Naive thymus-derived CD8-positive, alpha-beta T cell (primary cell): ENCODE measurements at regions not wholly inside any gene's neighbourhood (a gene's known extent, or its start where the extent isn't known, plus 50 kb on each side); places are given as distances from the start of the nearest gene placed in this dataset.

Experiments used
- ATAC-seq, 2 donors: fragments of 150-1000 bp; cut with Tn5 transposase in 1 of 2; sonication (Bioruptor Pico), chemical (Tn5 transposase) in 1 of 2; 1 replicate in 1 of 2; 2 replicates in 1 of 2; pipeline ENCODE4 v1.10.0; 2021; ENCODE audit warnings: mild to moderate bottlenecking in 2 of 2, moderate library complexity in 2 of 2
- POLR2A ChIA-PET: fragments of 350-600 bp; sonication (Branson Sonifier 250); formaldehyde crosslinking; loops from one replicate; lab custom pipeline; 2021; ENCODE audit warnings: antibody characterized with exemption; lab: Charles Lee
- DNase-seq, 10 donors: peaks; one replicate each; pipeline versions ENCODE4 v3.0.0 to v3.0.0-alpha.2; 2020 to 2022
- H3K27ac Mint-ChIP-seq, 10 donors: one replicate each; pipeline ENCODE4 v1.8.0; 2020 to 2022; ENCODE audit warnings: mild to moderate bottlenecking in 10 of 10, mixed read lengths in 10 of 10, moderate library complexity in 4 of 10, inconsistent platforms in 1 of 10
- H3K27me3 Mint-ChIP-seq, 5 donors: one replicate each; pipeline ENCODE4 v1.8.0; 2021 to 2022; ENCODE audit warnings: mixed read lengths in 5 of 5
- H3K36me3 Mint-ChIP-seq, 3 donors: one replicate each; pipeline ENCODE4 v1.8.0; 2020 to 2022; ENCODE audit warnings: mixed read lengths in 3 of 3, mild to moderate bottlenecking in 2 of 3, inconsistent platforms in 1 of 3
- H3K4me1 Mint-ChIP-seq, 4 donors: one replicate each; pipeline ENCODE4 v1.8.0; 2021 to 2022; ENCODE audit warnings: mixed read lengths in 4 of 4
- H3K4me3 Mint-ChIP-seq, 10 donors: one replicate each; pipeline ENCODE4 v1.8.0; 2020 to 2022; ENCODE audit warnings: mild to moderate bottlenecking in 10 of 10, mixed read lengths in 10 of 10, moderate library complexity in 6 of 10, inconsistent platforms in 1 of 10
- H3K9me3 Mint-ChIP-seq, 9 donors: one replicate each; pipeline ENCODE4 v1.8.0; 2020 to 2022; ENCODE audit warnings: mixed read lengths in 9 of 9, mild to moderate bottlenecking in 3 of 9, inconsistent platforms in 1 of 9, moderate library complexity in 1 of 9

GRCh38 chr2:103818176-103818575, 1035.7 kb upstream of the POU3F3 start:
- H3K4me3 Mint-ChIP-seq, result no peak overlapping the region
- H3K9me3 Mint-ChIP-seq, result peaks cover 0 to 16% (median 6%) of the 10 kb centered on the region in 9 donors
- H3K4me1 Mint-ChIP-seq, result no peaks in the 10 kb centered on the region
- no peaks in the 10 kb centered on the region for H3K27me3 Mint-ChIP-seq
- DNase-seq, result no peak
- POLR2A ChIA-PET, result no interaction called here
- H3K36me3 Mint-ChIP-seq, result peaks cover 0 to 2% (median 0%) of the 10 kb centered on the region in 3 donors
- H3K27ac Mint-ChIP-seq, result no peak overlapping the region
- ATAC-seq, result no peak

GRCh38 chr2:103819599-103819998, 1034.3 kb upstream of the POU3F3 start:
- H3K36me3 Mint-ChIP-seq, result peaks cover 0 to 2% (median 0%) of the 10 kb centered on the region in 3 donors
- H3K4me3 Mint-ChIP-seq, result no peak overlapping the region
- DNase-seq, result no peak
- no peak for ATAC-seq
- no peaks in the 10 kb centered on the region for H3K27me3 Mint-ChIP-seq
- POLR2A ChIA-PET, result no interaction called here
- H3K4me1 Mint-ChIP-seq, result no peaks in the 10 kb centered on the region
- H3K27ac Mint-ChIP-seq, result no peak overlapping the region
- H3K9me3 Mint-ChIP-seq, result peaks cover 0 to 22% (median 5%) of the 10 kb centered on the region in 9 donors

DNA sequence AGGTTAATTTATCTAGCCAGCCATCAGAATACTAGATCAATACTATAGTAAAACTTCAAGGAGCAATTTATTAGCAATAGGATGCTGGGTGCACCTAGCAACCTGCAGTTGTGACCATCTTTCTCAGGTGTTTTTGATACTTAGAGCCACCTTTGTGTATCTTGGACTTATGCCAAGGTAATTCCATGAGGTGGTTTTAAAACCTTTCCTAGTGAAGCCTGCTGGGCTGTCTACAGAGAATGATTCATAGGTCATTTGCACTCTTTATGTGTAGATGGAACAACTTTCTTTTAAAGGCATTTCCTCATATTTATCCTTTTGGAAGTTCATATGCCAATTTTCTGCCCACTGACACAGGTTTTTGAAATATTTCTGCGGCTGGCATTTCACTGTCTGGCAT, 1030.1 kb upstream of the POU3F3 start:
- H3K4me1 Mint-ChIP-seq, result no peaks in the 10 kb centered on the region
- DNase-seq (no peak), ATAC-seq (no peak)
- POLR2A ChIA-PET, result no interaction called here
- peaks cover 0 to 41% (median 14%) of the 10 kb centered on the region in 9 donors for H3K9me3 Mint-ChIP-seq
- no peaks in the 10 kb centered on the region for H3K27me3 Mint-ChIP-seq
- peaks cover 0 to 2% (median 0%) of the 10 kb centered on the region in 3 donors for H3K36me3 Mint-ChIP-seq
- H3K4me3 Mint-ChIP-seq, result no peak overlapping the region
- H3K27ac Mint-ChIP-seq, result no peak overlapping the region

GRCh38 chr2:103847276-103847675, 1006.6 kb upstream of the POU3F3 start:
- no peak overlapping the region for H3K27ac Mint-ChIP-seq
- no peaks in the 10 kb centered on the region for H3K27me3 Mint-ChIP-seq
- H3K36me3 Mint-ChIP-seq, result no peaks in the 10 kb centered on the region
- H3K4me1 Mint-ChIP-seq, result no peaks in the 10 kb centered on the region
- H3K4me3 Mint-ChIP-seq, result no peak overlapping the region
- ATAC-seq, result no peak
- POLR2A ChIA-PET, result no interaction called here
- DNase-seq, result no peak
- peaks cover 0 to 28% (median 12%) of the 10 kb centered on the region in 9 donors for H3K9me3 Mint-ChIP-seq

DNA sequence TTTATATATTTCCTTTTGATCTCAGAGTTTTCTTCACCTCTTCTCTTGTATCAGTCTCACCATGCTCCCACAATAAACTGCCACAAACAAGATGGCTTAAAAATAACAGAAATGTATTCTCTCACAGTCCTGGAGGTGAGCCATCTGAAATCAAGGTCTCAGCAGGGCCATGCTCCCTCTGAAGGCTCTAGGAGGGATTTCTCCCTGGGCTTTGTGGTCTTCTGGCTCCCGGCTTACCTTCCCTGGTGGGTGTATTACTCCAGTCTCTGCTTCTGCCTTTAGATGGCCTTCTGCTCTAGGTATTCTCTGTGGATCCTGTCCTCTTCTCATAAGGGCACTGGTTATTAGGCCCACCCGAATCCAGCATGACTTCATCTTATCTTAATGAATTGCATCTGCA, 994.7 kb upstream of the POU3F3 start:
- ATAC-seq, result no peak
- H3K27ac Mint-ChIP-seq, result no peak overlapping the region

DNA sequence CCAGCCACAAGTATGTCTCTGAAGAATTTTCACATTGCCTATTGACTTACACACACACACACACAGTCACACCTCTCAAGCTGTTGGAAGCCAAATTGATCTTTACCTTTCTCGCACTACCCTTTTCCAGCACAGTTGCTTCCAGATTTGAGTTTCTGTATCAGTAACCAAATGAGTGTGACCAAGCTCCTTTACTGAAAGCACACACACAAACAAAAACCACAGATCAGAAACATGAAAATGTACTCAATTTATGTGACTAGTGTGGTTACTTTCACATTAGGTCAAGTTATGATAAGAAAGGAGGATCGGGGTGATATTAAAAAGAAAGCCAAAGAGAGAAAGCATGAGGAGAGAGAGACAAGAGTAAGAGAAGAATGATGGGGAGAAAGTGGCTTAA, 993.9 kb upstream of the POU3F3 start:
- H3K4me3 Mint-ChIP-seq, result no peak overlapping the region
- ATAC-seq, result no peak

More for the DNA sequence above, 994.7 kb upstream of the POU3F3 start:
- H3K9me3 Mint-ChIP-seq, result peaks cover 0 to 14% (median 2%) of the 10 kb centered on the region in 9 donors
- DNase-seq, result no peak
- no peaks in the 10 kb centered on the region for H3K27me3 Mint-ChIP-seq
- POLR2A ChIA-PET, result no interaction called here
- H3K4me1 Mint-ChIP-seq, result no peaks in the 10 kb centered on the region
- no peaks in the 10 kb centered on the region for H3K36me3 Mint-ChIP-seq
- H3K4me3 Mint-ChIP-seq, result no peak overlapping the region

DNA sequence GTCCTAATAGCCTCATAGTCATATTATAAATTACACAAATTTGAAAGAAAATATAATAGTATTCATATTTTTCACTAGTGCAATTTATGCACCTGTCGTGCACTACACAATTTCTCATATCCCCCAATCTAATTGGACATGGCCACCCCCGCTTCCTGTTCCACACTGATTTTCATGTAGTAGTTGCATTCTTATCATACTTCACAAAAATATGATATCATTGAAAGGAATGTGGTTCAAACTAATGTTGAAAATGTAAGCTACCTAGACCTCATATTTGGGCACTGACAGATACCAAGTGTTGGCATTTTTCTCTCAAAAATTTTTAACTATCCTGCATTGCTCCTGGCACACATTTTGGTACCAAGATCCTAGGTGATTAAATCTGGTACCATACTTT, 985.5 kb upstream of the POU3F3 start:
- POLR2A ChIA-PET, result no interaction called here
- no peak for DNase-seq
- Mint-ChIP-seq H3K36me3 (no peaks in the 10 kb centered on the region), H3K4me3 (no peak overlapping the region), H3K27me3 (no peaks in the 10 kb centered on the region), H3K27ac (no peak overlapping the region), H3K4me1 (no peaks in the 10 kb centered on the region), H3K9me3 (peaks cover 0 to 12% (median 2%) of the 10 kb centered on the region in 9 donors)
- no peak for ATAC-seq

More for the DNA sequence above, 993.9 kb upstream of the POU3F3 start:
- POLR2A ChIA-PET, result no interaction called here
- no peak for DNase-seq
- H3K9me3 Mint-ChIP-seq, result peaks cover 0 to 14% (median 2%) of the 10 kb centered on the region in 9 donors
- no peak overlapping the region for H3K27ac Mint-ChIP-seq
- no peaks in the 10 kb centered on the region for H3K4me1 Mint-ChIP-seq
- no peaks in the 10 kb centered on the region for H3K36me3 Mint-ChIP-seq
- H3K27me3 Mint-ChIP-seq, result no peaks in the 10 kb centered on the region

- Mint-ChIP-seq H3K4me1 (no peaks in the 10 kb centered on the region), H3K27me3 (no peaks in the 10 kb centered on the region), H3K27ac (no peak overlapping the region), H3K9me3 (peaks cover 0 to 10% (median 0%) of the 10 kb centered on the region in 9 donors), H3K4me3 (no peak overlapping the region), H3K36me3 (no peaks in the 10 kb centered on the region)
- DNase-seq (no peak), ATAC-seq (no peak)
- POLR2A ChIA-PET, result no interaction called here
These were observed 980.1 kb upstream of the POU3F3 start for GRCh38 chr2:103873716-103874351.

GRCh38 chr2:103875131-103875530, 978.8 kb upstream of the POU3F3 start:
- H3K4me3 Mint-ChIP-seq, result no peak overlapping the region
- no peak for ATAC-seq
- POLR2A ChIA-PET, result no interaction called here

GRCh38 chr2:103875531-103875930, 978.4 kb upstream of the POU3F3 start:
- Mint-ChIP-seq H3K27ac (no peak overlapping the region), H3K9me3 (peaks cover 0 to 6% (median 0%) of the 10 kb centered on the region in 9 donors), H3K36me3 (no peaks in the 10 kb centered on the region), H3K4me1 (no peaks in the 10 kb centered on the region), H3K27me3 (no peaks in the 10 kb centered on the region), H3K4me3 (no peak overlapping the region)
- no peak for DNase-seq
- no peak for ATAC-seq
- POLR2A ChIA-PET, result no interaction called here

More at GRCh38 chr2:103875131-103875530, 978.8 kb upstream of the POU3F3 start:
- H3K4me1 Mint-ChIP-seq, result no peaks in the 10 kb centered on the region
- H3K27me3 Mint-ChIP-seq, result no peaks in the 10 kb centered on the region
- peaks cover 0 to 7% (median 0%) of the 10 kb centered on the region in 9 donors for H3K9me3 Mint-ChIP-seq
- H3K27ac Mint-ChIP-seq, result no peak overlapping the region
- no peaks in the 10 kb centered on the region for H3K36me3 Mint-ChIP-seq
- DNase-seq, result no peak

DNA sequence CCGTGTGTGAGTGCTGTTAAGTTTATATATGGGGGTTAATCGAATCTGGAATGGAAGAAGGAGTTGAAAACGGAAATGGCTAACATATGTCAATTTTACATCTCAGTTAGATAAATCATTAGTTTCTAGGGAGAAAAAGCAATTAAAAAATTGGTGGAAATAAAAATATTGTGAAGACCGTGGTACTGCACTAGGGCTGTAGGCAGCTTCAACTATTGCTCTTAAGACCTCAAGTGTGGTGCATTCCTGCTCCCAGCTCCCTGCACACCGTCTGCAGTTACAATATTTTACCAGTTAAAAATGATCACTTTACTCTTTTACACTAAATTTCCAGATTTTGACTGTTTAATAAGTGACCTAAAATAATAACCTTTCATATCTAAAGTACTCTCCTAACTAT, 977.3 kb upstream of the POU3F3 start:
- Mint-ChIP-seq H3K9me3 (peaks cover 0 to 5% (median 0%) of the 10 kb centered on the region in 9 donors), H3K27me3 (no peaks in the 10 kb centered on the region), H3K4me3 (no peak overlapping the region), H3K4me1 (no peaks in the 10 kb centered on the region), H3K27ac (no peak overlapping the region), H3K36me3 (no peaks in the 10 kb centered on the region)
- DNase-seq, result no peak
- POLR2A ChIA-PET, result no interaction called here
- no peak for ATAC-seq

DNA sequence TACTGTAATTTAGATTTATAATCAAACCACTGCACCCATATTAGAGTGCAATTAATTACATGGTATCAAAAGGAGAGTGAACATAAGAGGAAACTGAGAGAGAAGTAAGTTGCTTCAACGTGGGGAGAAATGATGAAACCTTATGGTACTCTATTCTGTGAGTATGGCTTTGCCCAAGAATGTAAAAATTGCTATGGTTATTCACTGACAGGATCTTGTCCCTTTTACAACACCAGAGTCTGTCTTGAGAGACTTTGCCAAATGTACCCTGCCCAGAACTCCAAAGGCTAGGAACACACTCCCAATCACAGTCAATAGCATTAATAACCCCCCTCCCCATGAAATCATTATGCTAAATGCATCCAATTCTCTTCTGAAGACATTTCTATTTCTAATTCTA, 974.8 kb upstream of the POU3F3 start:
- ATAC-seq (no peak), DNase-seq (no peak)
- Mint-ChIP-seq H3K4me1 (no peaks in the 10 kb centered on the region), H3K27me3 (no peaks in the 10 kb centered on the region), H3K27ac (no peak overlapping the region), H3K4me3 (no peak overlapping the region), H3K36me3 (no peaks in the 10 kb centered on the region), H3K9me3 (peaks cover 0 to 10% (median 0%) of the 10 kb centered on the region in 9 donors)
- POLR2A ChIA-PET, result no interaction called here

DNA sequence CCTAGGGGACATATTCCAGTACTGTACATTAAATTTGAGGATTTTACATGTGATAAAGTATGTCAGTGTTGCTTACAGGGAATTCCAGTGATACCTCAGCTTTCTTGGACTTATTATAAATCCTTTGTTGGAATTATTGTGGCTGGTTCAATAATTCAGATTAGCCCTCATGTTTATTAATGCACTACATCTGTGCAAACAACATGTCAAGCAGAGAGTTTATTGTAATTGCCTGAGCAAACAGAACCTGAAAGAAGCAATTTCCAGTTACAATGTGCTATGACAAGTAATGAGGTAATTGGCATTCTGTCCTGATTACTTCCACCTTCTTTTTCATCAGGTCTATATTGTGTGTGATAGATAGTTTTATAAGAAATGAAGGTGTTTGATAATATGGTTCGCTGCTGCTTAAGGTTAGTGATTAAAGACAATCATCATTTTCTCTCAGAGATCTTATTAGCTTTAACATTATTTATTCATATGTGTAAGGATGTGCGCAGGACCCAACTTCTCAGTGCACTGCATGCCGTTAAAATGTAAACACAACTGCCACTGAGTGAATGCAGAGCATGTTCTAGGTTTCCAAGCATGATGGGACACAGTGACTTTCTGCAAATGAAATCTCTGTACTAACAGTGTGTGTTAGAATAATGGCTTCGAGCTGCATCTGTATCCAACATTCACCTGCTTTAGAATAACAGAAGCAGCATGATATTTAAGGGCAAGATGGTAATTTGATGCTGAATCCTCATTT, 973.7 kb upstream of the POU3F3 start:
- H3K27ac Mint-ChIP-seq, result no peak overlapping the region
- POLR2A ChIA-PET, result no interaction called here
- H3K36me3 Mint-ChIP-seq, result no peaks in the 10 kb centered on the region
- H3K27me3 Mint-ChIP-seq, result no peaks in the 10 kb centered on the region
- no peaks in the 10 kb centered on the region for H3K4me1 Mint-ChIP-seq
- H3K4me3 Mint-ChIP-seq, result no peak overlapping the region
- no peak for ATAC-seq
- peaks cover 0 to 10% (median 0%) of the 10 kb centered on the region in 9 donors for H3K9me3 Mint-ChIP-seq
- DNase-seq, result no peak
